Osteoblast (primary cell): ENCODE measurements at regions not wholly inside any gene's neighbourhood (a gene's known extent, or its start where the extent isn't known, plus 50 kb on each side); places are given as distances from the start of the nearest gene placed in this dataset.

Experiments
- DNase-seq: peaks from one replicate; pipeline ENCODE4 v3.0.0; 2011; ENCODE audit warnings: low spot score, mixed read lengths; ENCODE audit not compliant: insufficient read length; ENCODE audit errors: missing footprints
- H2AFZ ChIP-seq: 2 replicates; pipeline ENCODE4 v1.6.0; 2011; ENCODE audit warnings: mild to moderate bottlenecking, low read length
- H3K27ac ChIP-seq: 2 replicates; pipeline ENCODE4 v1.5.1; 2011; ENCODE audit warnings: mild to moderate bottlenecking, low read depth, low read length, moderate library complexity
- H3K27me3 ChIP-seq: 2 replicates; pipeline ENCODE4 v1.6.0; 2012; ENCODE audit warnings: mild to moderate bottlenecking, control low read depth, inconsistent platforms, low read length, moderate library complexity; ENCODE audit not compliant: insufficient read depth
- H3K36me3 ChIP-seq: 2 replicates; pipeline ENCODE4 v1.5.1; 2011; ENCODE audit warnings: mild to moderate bottlenecking, low read length, control low read depth, moderate library complexity; ENCODE audit not compliant: insufficient read depth
- H3K4me1 ChIP-seq: 2 replicates; pipeline ENCODE4 v1.5.1; 2011; ENCODE audit warnings: mild to moderate bottlenecking, low read length, control low read depth, moderate library complexity; ENCODE audit not compliant: insufficient read depth
- H3K4me2 ChIP-seq: 2 replicates; pipeline ENCODE4 v1.6.0; 2011; ENCODE audit warnings: mild to moderate bottlenecking, low read length; ENCODE audit not compliant: insufficient read depth
- H3K4me3 ChIP-seq: fragments of 200-600 bp; sonication (generic); 3 replicates; pipeline ENCODE4 v1.5.1; 2012; ENCODE audit warnings: mild to moderate bottlenecking, low read length, inconsistent platforms; ENCODE audit not compliant: insufficient read depth
- H3K79me2 ChIP-seq: 2 replicates; pipeline ENCODE4 v1.6.0; 2012; ENCODE audit warnings: mild to moderate bottlenecking, low read length, control low read depth, inconsistent platforms; ENCODE audit not compliant: insufficient read depth
- H3K9me3 ChIP-seq: 2 replicates; pipeline ENCODE4 v1.5.1; 2011; ENCODE audit warnings: low read depth, low read length, control low read depth
- H4K20me1 ChIP-seq: 2 replicates; pipeline ENCODE4 v1.6.0; 2012; ENCODE audit warnings: mild to moderate bottlenecking, low read length, control low read depth; ENCODE audit not compliant: insufficient read depth
- CTCF ChIP-seq: IDR thresholded peaks from 2 replicates; pipeline ENCODE4 v1.5.1; 2011; ENCODE audit warnings: mild to moderate bottlenecking, low read depth, low read length, moderate library complexity; ENCODE audit errors: extremely low read depth

- Histone ChIP-seq H4K20me1 (no peaks in the 10 kb centered on the region), H2AFZ (no peak overlapping the region), H3K79me2 (no peaks in the 10 kb centered on the region), H3K9me3 (no peaks in the 10 kb centered on the region), H3K27me3 (peaks cover 2% of the 10 kb centered on the region), H3K4me2 (no peak overlapping the region), H3K4me1 (no peaks in the 10 kb centered on the region), H3K4me3 (no peak overlapping the region), H3K36me3 (no peaks in the 10 kb centered on the region), H3K27ac (no peak overlapping the region)
- TF ChIP-seq CTCF, result no peak
- DNase-seq, result no peak
Measured at GRCh38 chr16:65867276-65867960, 499.1 kb upstream of the CDH5 start.

GRCh38 chr16:65863236-65863635, 503.3 kb upstream of the CDH5 start:
- Histone ChIP-seq H3K27me3 (no peaks in the 10 kb centered on the region), H3K9me3 (no peaks in the 10 kb centered on the region), H3K4me2 (no peak overlapping the region), H2AFZ (no peak overlapping the region), H3K36me3 (no peaks in the 10 kb centered on the region), H3K79me2 (no peaks in the 10 kb centered on the region), H3K27ac (no peak overlapping the region), H4K20me1 (no peaks in the 10 kb centered on the region), H3K4me3 (no peak overlapping the region), H3K4me1 (no peaks in the 10 kb centered on the region)
- TF ChIP-seq CTCF, result no peak
- DNase-seq, result no peak

GRCh38 chr16:65861131-65861731, 505.3 kb upstream of the CDH5 start:
- Histone ChIP-seq H3K79me2 (no peaks in the 10 kb centered on the region), H3K27ac (no peak overlapping the region), H3K36me3 (no peaks in the 10 kb centered on the region), H4K20me1 (no peaks in the 10 kb centered on the region), H3K27me3 (no peaks in the 10 kb centered on the region), H2AFZ (no peak overlapping the region), H3K4me2 (no peak overlapping the region), H3K9me3 (no peaks in the 10 kb centered on the region), H3K4me3 (no peak overlapping the region), H3K4me1 (no peaks in the 10 kb centered on the region)
- no peak for TF ChIP-seq CTCF
- no peak for DNase-seq
